ENCODE measurements at regions not wholly inside any gene's neighbourhood (a gene's known extent, or its start where the extent isn't known, plus 50 kb on each side); places are given as distances from the start of the nearest gene placed in this dataset.
"Not testable (repeated sequence)": the region's sequence is repeated elsewhere in the genome, so short reads cannot be mapped to it uniquely, and the experiment has no call there.

DNA sequence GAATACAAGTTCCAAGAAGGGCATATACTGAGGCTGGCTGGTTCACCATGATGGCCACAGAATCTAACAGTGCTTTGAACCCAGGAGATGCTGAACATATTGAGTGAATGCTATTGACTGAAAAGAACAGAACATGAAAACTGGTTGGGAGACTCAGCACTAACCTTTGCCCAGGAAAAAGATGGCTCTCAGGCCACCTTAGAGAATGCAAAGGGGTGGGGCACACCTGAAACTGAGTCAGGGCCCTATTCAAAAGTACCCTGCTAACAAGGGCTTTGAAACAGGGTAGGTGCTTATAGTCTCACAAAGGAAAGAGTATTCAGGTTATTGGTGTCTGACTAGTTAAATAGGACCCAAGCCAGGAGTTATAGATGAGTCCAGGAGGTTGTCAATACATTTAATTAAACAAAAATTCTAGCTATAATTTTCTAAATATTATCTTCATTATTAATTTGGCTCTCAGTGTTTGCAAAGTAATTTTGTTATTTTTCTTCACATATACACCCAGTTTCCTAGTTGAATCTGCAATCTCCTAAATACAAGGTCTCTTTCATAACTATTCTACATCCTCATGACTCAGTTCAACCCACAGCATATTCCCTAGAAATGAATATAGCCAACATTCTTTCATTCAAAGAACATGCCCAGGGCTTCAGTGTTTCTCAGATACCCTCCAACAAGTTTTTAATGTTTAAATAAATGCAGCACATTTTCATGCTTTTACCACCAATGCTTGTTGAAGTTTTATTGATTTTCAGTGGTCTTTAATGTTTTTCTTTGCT lies 144.2 kb upstream of the RAPGEF2 start:
- intact Hi-C loops (cut with micrococcal nuclease): no loop called here

- intact Hi-C loops (cut with micrococcal nuclease): no loop called here
Observed at GRCh38 chr4:158962393-158962792, 140.5 kb upstream of the RAPGEF2 start.

DNA sequence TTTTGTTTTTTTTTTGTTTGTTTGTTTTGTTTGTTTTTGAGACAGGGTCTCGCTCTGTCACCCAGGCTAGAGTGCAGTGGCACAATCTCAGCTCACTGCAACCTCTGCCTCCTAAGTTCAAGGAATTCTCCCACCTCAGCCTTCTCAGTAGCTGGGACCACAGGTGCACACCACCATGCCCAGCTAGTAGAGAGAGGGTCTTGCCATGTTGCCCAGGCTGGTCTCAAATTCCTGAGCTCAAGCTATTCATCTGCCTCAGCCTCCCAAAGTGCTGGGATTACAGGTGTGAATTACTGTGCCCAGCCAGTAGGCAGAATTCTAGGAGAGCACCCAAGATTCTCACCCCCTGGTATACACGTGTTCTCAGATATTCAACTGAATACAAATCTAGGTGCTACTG lies 139.6 kb upstream of the RAPGEF2 start:
- intact Hi-C loops (cut with micrococcal nuclease): not testable (repeated sequence)

- intact Hi-C loops (cut with micrococcal nuclease): no loop called here
Observed at GRCh38 chr4:158964114-158964727, 138.7 kb upstream of the RAPGEF2 start.

GRCh38 chr4:158964728-158965124 lies 138.2 kb upstream of the RAPGEF2 start:
- intact Hi-C loops (cut with micrococcal nuclease): no loop called here

DNA sequence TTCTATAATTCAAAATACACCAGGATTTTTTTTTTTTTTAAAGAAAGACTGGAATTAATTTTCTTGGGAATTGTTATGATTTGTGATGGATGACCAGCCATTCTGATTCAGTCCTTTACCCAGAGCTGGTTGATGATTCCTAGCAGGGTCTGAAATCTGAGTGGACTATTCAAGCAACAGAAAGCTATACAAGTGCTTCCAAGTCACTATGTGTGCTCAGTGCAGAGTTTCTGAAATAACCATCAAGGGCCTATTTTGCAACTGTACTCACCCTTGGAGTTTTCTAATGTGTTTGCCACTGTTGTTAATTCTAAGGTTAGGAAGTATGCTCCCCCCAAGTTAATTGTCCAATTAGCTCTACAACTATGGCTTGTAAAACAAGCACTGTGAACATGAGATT lies 137.7 kb upstream of the RAPGEF2 start:
- intact Hi-C loops (cut with micrococcal nuclease): no loop called here

GRCh38 chr4:158966091-158966490 lies 136.8 kb upstream of the RAPGEF2 start:
- intact Hi-C loops (cut with micrococcal nuclease): no loop called here

GRCh38 chr4:158968961-158969360 lies 133.9 kb upstream of the RAPGEF2 start:
- intact Hi-C loops (cut with micrococcal nuclease): no loop called here

DNA sequence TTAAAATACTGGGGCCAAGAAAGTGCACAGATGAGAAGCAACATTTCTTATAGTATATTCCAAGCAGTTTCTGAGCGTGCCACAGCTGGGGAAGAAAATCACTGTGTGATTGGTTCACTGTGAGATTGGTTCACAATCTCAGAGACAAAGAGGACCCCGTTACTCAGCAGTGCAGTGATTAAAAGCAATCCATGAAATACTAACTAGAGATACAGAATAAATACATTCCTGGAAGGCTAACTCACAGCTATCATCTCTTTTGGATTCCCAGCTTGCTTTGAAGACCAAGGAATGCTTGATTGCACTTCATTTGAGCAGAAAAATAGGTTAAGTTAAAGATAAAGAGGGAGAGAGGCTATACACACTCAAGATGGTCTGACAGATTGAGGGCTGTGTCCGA lies 132.1 kb upstream of the RAPGEF2 start:
- intact Hi-C loops (cut with micrococcal nuclease): no loop called here

- intact Hi-C loops (cut with micrococcal nuclease): not testable (repeated sequence)
Observed at GRCh38 chr4:158974438-158974837, 128.4 kb upstream of the RAPGEF2 start.

DNA sequence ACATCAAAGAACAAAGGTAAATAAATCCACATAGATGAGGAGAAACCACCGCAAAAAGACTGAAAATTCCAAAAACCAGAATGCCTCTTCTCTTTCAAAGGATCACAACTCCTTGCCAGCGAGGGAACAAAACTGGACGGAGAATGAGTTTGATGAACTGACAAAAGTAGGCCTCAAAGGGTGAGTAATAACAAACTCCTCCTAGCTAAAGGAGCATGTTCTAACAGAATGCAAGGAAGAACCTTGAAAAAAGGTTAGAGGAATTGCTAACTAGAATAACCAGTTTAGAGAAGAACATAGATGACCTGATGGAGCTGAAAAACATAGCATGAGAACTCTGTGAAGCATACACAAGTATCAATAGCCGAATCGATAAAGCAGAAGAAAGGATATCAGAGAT lies 122.2 kb upstream of the RAPGEF2 start:
- intact Hi-C loops (cut with micrococcal nuclease): not testable (repeated sequence)

- intact Hi-C loops (cut with micrococcal nuclease): no loop called here
Observed at GRCh38 chr4:158991534-158992155, 111.2 kb upstream of the RAPGEF2 start.

- intact Hi-C loops (cut with micrococcal nuclease): no loop called here
Observed at GRCh38 chr4:158993891-158994290, 109.0 kb upstream of the RAPGEF2 start.

DNA sequence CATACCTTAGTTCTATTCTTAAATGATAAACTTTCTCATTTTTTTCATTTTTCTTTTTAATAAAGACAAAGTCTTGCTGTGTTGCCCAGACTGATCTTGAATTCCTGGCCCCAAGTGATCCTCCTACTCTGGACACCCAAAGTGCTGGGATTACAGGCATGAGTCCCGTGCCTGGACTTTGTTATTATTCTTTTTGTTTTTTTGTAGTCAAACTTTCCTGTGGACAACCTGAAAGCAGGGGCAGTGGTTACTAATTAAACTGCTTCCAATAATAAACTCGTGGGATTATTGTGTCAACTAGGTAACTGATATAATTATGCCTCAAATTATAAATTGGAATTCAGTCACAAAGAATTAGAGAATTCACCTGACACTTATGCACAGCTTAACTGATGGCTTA lies 107.8 kb upstream of the RAPGEF2 start:
- intact Hi-C loops (cut with micrococcal nuclease): no loop called here

DNA sequence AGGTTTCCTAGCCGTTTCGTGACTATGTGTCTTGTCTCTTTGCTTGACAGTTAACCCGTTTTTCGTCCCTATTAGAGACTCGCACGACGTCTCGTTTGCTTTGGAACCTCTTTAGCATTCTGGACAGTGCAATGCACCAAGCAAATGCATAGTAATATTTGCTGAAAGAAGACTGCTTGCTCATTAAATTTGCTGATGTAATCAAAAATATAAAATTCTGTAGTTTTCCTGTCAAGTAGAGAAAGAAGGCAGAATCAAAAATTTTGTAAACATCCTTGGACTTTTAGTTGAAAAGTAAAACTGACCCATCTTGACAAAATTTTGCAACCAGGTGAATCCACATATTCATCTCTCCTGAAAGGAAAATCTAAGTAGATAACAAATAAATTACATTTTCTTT lies 106.9 kb upstream of the RAPGEF2 start:
- intact Hi-C loops (cut with micrococcal nuclease): no loop called here

DNA sequence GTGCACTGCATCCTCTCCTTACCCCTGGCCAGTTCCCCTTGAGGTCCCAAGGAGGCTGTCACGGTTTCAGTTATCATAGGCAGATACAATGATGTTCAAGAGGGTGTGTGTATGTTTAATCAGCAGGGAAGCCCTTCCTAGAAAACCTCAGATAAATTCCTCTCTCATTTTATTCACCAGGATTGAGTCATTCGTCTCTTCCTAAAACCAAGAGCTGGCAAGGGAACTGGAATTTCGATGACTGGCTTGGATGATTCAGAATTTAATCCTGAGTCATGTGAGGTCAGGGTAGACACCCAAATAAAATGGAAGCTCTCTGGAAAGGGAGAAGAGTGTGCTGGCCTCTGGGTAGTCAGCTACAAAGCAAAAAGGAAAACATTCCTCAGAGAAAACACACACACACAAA lies 106.2 kb upstream of the RAPGEF2 start:
- intact Hi-C loops (cut with micrococcal nuclease): no loop called here

GRCh38 chr4:158997660-158998349 lies 105.1 kb upstream of the RAPGEF2 start:
- intact Hi-C loops (cut with micrococcal nuclease): no loop called here

GRCh38 chr4:158998624-158999023 lies 104.3 kb upstream of the RAPGEF2 start:
- intact Hi-C loops (cut with micrococcal nuclease): no loop called here

GRCh38 chr4:158999166-158999682 lies 103.7 kb upstream of the RAPGEF2 start:
- intact Hi-C loops (cut with micrococcal nuclease): no loop called here

DNA sequence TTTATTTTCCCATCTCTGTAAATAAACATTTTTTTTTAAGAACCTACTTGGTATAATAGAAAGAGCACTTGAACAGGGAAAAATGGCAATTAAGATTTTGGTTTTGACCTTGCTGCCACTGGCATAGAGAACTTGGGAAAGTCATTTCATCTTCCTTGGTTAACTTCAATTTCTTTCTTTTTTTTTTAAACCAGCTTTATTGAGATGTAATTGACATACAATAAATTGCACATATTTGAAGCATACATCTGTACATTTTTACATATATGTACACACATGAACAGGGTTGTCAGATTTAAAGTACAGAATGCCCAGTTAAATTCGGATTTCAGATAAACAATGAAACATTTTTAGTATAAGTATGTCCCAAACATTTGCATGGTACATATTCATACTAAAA lies 103.0 kb upstream of the RAPGEF2 start:
- intact Hi-C loops (cut with micrococcal nuclease): no loop called here

DNA sequence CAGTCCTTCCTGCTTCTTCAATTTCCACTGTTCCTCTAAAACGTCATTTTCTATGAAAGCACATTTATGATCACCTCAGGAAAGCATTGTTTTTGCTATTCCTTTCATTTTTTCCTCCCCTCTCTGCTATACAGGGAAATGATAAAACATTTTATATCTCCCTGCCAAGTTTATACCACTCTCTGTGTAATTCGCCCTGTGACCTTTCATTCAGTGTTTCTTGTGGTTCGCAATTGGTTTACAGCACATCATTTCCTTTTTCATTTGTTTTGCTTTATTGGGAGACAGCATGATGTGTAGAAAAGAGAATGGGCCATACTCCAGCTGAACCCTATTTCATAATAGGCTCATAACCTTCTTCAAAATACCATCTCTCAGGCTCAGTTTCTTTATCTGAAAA lies 99.9 kb upstream of the RAPGEF2 start:
- intact Hi-C loops (cut with micrococcal nuclease): no loop called here

Data from T-helper 1 cell treated with Interleukin-12 subunit alpha and Interleukin-12 subunit beta and Interleukin-4 antibody, amounts not matched to agents 30 ng/mL and 1 ng/mL, for 36 hours (primary cell).